ENCODE measurements at regions not wholly inside any gene's neighbourhood (a gene's known extent, or its start where the extent isn't known, plus 50 kb on each side); places are given as distances from the start of the nearest gene placed in this dataset.

DNA sequence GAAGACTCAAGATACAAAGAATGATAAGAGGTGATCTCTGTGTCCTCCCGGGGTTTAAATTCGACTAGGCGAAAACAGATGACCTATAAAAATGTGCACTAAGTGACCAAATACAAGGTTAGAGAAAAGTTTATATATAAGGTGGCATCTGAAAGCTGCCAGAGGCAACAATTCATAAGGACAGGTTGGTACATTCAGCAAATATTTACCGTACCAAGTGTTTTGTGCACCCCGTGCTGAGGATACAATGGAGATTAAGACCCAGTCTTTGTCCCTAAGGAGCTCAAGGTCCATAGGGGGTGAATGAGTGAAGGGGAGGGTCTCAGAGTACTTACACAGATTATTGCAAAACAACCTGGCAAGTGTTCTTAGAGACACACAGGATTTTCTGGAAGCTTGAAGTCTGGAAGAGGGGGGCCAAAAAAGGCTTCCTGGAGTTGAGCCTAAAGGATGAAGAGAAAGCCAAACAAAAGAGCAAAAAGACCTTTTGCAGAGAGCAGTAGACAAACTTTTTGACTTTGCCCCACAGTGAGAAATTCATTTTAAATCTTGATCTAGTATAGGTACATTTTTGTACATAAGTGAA is 71.4 kb upstream of the LRIG1 start:
- no peak for TF ChIP-seq POLR2A (IDR thresholded peaks at IDR 0.05)
- TF ChIP-seq, protein P1, sequence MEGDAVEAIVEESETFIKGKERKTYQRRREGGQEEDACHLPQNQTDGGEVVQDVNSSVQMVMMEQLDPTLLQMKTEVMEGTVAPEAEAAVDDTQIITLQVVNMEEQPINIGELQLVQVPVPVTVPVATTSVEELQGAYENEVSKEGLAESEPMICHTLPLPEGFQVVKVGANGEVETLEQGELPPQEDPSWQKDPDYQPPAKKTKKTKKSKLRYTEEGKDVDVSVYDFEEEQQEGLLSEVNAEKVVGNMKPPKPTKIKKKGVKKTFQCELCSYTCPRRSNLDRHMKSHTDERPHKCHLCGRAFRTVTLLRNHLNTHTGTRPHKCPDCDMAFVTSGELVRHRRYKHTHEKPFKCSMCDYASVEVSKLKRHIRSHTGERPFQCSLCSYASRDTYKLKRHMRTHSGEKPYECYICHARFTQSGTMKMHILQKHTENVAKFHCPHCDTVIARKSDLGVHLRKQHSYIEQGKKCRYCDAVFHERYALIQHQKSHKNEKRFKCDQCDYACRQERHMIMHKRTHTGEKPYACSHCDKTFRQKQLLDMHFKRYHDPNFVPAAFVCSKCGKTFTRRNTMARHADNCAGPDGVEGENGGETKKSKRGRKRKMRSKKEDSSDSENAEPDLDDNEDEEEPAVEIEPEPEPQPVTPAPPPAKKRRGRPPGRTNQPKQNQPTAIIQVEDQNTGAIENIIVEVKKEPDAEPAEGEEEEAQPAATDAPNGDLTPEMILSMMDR (IDR thresholded peaks at IDR 0.05 in 4 of 5, conservative IDR thresholded peaks at IDR 0.05 in 1 of 5), result no peak

All from gastrocnemius medialis (tissue), 4 donors.